K562 (cell line): ENCODE measurements at regions not wholly inside any gene's neighbourhood (a gene's known extent, or its start where the extent isn't known, plus 50 kb on each side); places are given as distances from the start of the nearest gene placed in this dataset.

Source experiments
- ATAC-seq: fragments of 200-7000 bp; cut with Tn5 transposase; 3 replicates; pipeline ENCODE4 v1.9.1; 2020; ENCODE audit warnings: moderate library complexity
- BruUV-seq: library from RNA; stranded (reverse); fragments of 400-500 nt; replicated peaks from 2 replicates; lab custom pipeline; 2021; lab: Mats Ljungman, UMichigan
- CTCF ChIA-PET: fragments of 300-600 bp; formaldehyde crosslinking; extraction: SDS; loops from one replicate; lab custom pipeline; 2021; ENCODE audit warnings: low intra/inter-chr PET ratio; lab: Yijun Ruan, JAX
- POLR2A ChIA-PET: fragments of 300-600, 350-650 bp; sonication (Branson Sonifier 250); formaldehyde crosslinking; extraction: SDS; loops from one replicate; lab custom pipeline; 2021; ENCODE audit warnings: antibody characterized with exemption, inconsistent platforms; lab: Yijun Ruan, JAX
- DNase-seq, 4 experiments: peaks; one replicate each; pipeline versions ENCODE4 v3.0.0 to v3.0.0-alpha.2; 2011 to 2018; ENCODE audit warnings: low spot score in 3 of 4, mixed read lengths in 3 of 4; ENCODE audit errors: extremely low read depth in 1 of 4
- FAIRE-seq: peaks from 2 replicates; lab custom pipeline; 2011; peaks lifted over from hg19 to GRCh38; lab: Jason Lieb, UNC
- H2AFZ ChIP-seq: 2 replicates; pipeline ENCODE4 v1.6.0; 2011; ENCODE audit warnings: low read depth, low read length, control low read depth, inconsistent platforms
- H3K27ac ChIP-seq: fragments of 200-600 bp; 3 replicates; pipeline ENCODE4 v1.8.0; 2011; ENCODE audit warnings: low read depth, mild to moderate bottlenecking, control low read depth, inconsistent platforms, low read length, moderate library complexity, mixed read lengths; ENCODE audit errors: extremely low read depth
- H3K27me3 ChIP-seq, 2 experiments: fragments of 300-600 bp in 1 of 2; 2 replicates in 1 of 2; 3 replicates in 1 of 2; pipeline versions ENCODE4 v1.6.0 to v1.8.0; 2011; ENCODE audit warnings: inconsistent platforms in 2 of 2, low read length in 2 of 2, mild to moderate bottlenecking in 1 of 2, mixed read lengths in 1 of 2, moderate library complexity in 1 of 2; ENCODE audit not compliant: control insufficient read depth in 2 of 2, insufficient read depth in 2 of 2
- H3K36me3 ChIP-seq: fragments of 300-600 bp; 3 replicates; pipeline ENCODE4 v1.8.0; 2011; ENCODE audit warnings: mild to moderate bottlenecking, low read length, inconsistent platforms; ENCODE audit not compliant: control insufficient read depth, insufficient read depth
- H3K4me1 ChIP-seq, 2 experiments: fragments of 200-600 bp in 1 of 2; replicated peaks in 1 of 2; 2 replicates in 1 of 2; 3 replicates in 1 of 2; pipeline versions ENCODE4 v1.5.1 to v1.8.0; 2011; ENCODE audit warnings: inconsistent platforms in 2 of 2, low read length in 2 of 2, mild to moderate bottlenecking in 1 of 2, mixed read lengths in 1 of 2, moderate library complexity in 1 of 2; ENCODE audit not compliant: control insufficient read depth in 2 of 2, insufficient read depth in 2 of 2
- H3K4me2 ChIP-seq: 2 replicates; pipeline ENCODE4 v1.6.1; 2011; ENCODE audit warnings: low read length, control low read depth, inconsistent platforms, mixed read lengths; ENCODE audit not compliant: insufficient read depth
- H3K4me3 ChIP-seq: fragments of 200-600 bp; sonication (generic), shearing (Covaris generic); 2 replicates; pipeline ENCODE4 v1.5.1; 2016; ENCODE audit warnings: control low read depth, inconsistent platforms
- H3K79me2 ChIP-seq: fragments of 200-600 bp; 3 replicates; pipeline ENCODE4 v1.8.0; 2011; ENCODE audit warnings: low read length, inconsistent platforms; ENCODE audit not compliant: control insufficient read depth, insufficient read depth
- H3K9ac ChIP-seq, 2 experiments: 2 replicates each; pipeline versions ENCODE4 v1.6.0 to v1.6.1; 2011; ENCODE audit warnings: low read depth in 2 of 2, low read length in 2 of 2, control low read depth in 1 of 2, inconsistent platforms in 1 of 2, mild to moderate bottlenecking in 1 of 2, mixed read lengths in 1 of 2; ENCODE audit not compliant: insufficient read depth in 1 of 2
- H3K9me1 ChIP-seq: one replicate; pipeline ENCODE4 v1.6.0; 2011; ENCODE audit warnings: inconsistent platforms, mild to moderate bottlenecking, low read length, moderate library complexity; ENCODE audit not compliant: control insufficient read depth, insufficient read depth
- H3K9me3 ChIP-seq: replicated peaks from 2 replicates; pipeline ENCODE4 v1.5.1; 2011; ENCODE audit warnings: low read depth, low read length, inconsistent platforms; ENCODE audit not compliant: control insufficient read depth, insufficient read depth
- H4K20me1 ChIP-seq: replicated peaks from 2 replicates; pipeline ENCODE4 v1.6.1; 2011; ENCODE audit warnings: low read length, inconsistent platforms, mixed read lengths; ENCODE audit not compliant: control insufficient read depth, insufficient read depth
- ARID1B ChIP-seq: fragments of 450-650 bp; IDR thresholded peaks from 2 replicates; pipeline ENCODE4 v1.6.1; 2016; ENCODE audit warnings: antibody characterized with exemption, mild to moderate bottlenecking, inconsistent platforms
- FOXM1 ChIP-seq, 2 experiments: fragments of 450-650 bp in 1 of 2; sonication (generic) in 1 of 2; formaldehyde crosslinking in 1 of 2; IDR thresholded peaks; 2 replicates each; pipeline versions ENCODE4 v1.6.1 to v1.9.0; 2017 to 2022; ENCODE audit warnings: low read depth in 2 of 2, mild to moderate bottlenecking in 2 of 2, missing genetic modification reagents in 1 of 2, moderate library complexity in 1 of 2
- HOMEZ ChIP-seq: fragments of 250-450 bp; sonication (Bioruptor Pico); IDR thresholded peaks from 2 replicates; pipeline ENCODE4 v1.4.0; 2020; ENCODE audit warnings: mild to moderate bottlenecking, moderate library complexity
- PKNOX1 ChIP-seq: fragments of 450-650 bp; IDR thresholded peaks from 2 replicates; pipeline ENCODE4 v1.6.1; 2016
- TAF1 ChIP-seq: IDR thresholded peaks from 2 replicates; pipeline ENCODE4 v1.6.1; 2011; ENCODE audit warnings: mild to moderate bottlenecking, low read length, moderate library complexity; ENCODE audit not compliant: insufficient read depth, control insufficient read depth, severe bottlenecking; ENCODE audit errors: extremely low read depth
- ZBTB12 ChIP-seq: fragments of 250-450 bp; sonication (Bioruptor Pico); IDR thresholded peaks from 2 replicates; pipeline ENCODE4 v1.4.0; 2020
- WGBS: fragments of 100-300 bp; shearing (Covaris generic); methylation state at CpG from one replicate; pipeline ENCODE4 v1.1.6; 2016; ENCODE audit warnings: low coverage, mixed read lengths; ENCODE audit not compliant: insufficient coverage; ENCODE audit errors: missing lambda C conversion rate; 5-methylcytosine and 5-hydroxymethylcytosine counted together
- in situ Hi-C: fragments of 300-500 bp; cut with MboI; formaldehyde crosslinking; loops from 4 replicates; pipeline ENCODE4 v1.15.0; 2018; ENCODE audit warnings: inconsistent platforms, mixed read lengths
- intact Hi-C: fragments of 100-400 bp; cut with micrococcal nuclease; formaldehyde crosslinking; loops from 2 replicates; pipeline ENCODE4 v1.14.2; 2022
- TF ChIP-seq, protein P1 (sequence below), 2 experiments: fragments of 450-650 bp in 1 of 2; IDR thresholded peaks; 2 replicates each; pipeline ENCODE4 v1.6.1; 2011 to 2017; ENCODE audit warnings: low read depth in 2 of 2, antibody characterized with exemption in 1 of 2, borderline replicate concordance in 1 of 2, low read length in 1 of 2, mild to moderate bottlenecking in 1 of 2, mixed read lengths in 1 of 2; ENCODE audit not compliant: control insufficient read depth in 1 of 2

- TF ChIP-seq ZBTB12 (CRISPR knock-in tag) (no peak), ARID1B (no peak), PKNOX1 (no peak), FOXM1 (IDR thresholded peaks at IDR 0.05; ENCODE audit: low read depth) (no peak), FOXM1 (CRISPR knock-in tag; IDR thresholded peaks at IDR 0.05; ENCODE audit: low read depth) (no peak), HOMEZ (no peak)
These were observed 673.6 kb upstream of the CDH8 start (continued) for GRCh38 chr16:62709794-62710193.

DNA sequence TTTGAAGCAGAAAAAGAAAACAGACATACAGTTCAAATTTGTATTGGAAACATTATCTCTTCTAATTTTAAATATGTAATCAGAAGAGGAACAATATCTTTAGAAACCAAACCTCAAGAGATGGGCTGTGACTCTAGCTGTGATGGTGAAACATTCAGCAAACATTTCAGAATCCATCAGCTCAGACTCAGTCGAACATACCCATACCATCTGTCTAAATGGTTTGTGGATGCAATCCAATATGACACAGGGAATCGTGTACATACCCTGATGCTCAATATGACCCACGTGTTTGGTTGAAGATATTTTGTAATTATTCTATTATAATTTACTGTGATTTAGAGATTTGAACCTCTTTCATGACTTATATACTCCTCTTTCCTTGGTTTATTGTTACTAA is 665.2 kb upstream of the CDH8 start:
- Histone ChIP-seq H3K4me1 (no peaks in the 10 kb centered on the region), H3K79me2 (no peaks in the 10 kb centered on the region), H4K20me1 (no peaks in the 10 kb centered on the region), H3K9ac (no peak overlapping the region), H3K27me3 (no peaks in the 10 kb centered on the region), H3K4me2 (no peak overlapping the region), H3K36me3 (no peaks in the 10 kb centered on the region), H3K27ac (no peak overlapping the region), H2AFZ (no peak overlapping the region), H3K9me1 (no peaks in the 10 kb centered on the region), H3K4me3 (no peak overlapping the region), H3K9me3 (no peaks in the 10 kb centered on the region; the same call in 1 of the 2 replicates)
- intact Hi-C loops (no loop called here), in situ Hi-C loops (no loop called here)
- TF ChIP-seq, protein P1, sequence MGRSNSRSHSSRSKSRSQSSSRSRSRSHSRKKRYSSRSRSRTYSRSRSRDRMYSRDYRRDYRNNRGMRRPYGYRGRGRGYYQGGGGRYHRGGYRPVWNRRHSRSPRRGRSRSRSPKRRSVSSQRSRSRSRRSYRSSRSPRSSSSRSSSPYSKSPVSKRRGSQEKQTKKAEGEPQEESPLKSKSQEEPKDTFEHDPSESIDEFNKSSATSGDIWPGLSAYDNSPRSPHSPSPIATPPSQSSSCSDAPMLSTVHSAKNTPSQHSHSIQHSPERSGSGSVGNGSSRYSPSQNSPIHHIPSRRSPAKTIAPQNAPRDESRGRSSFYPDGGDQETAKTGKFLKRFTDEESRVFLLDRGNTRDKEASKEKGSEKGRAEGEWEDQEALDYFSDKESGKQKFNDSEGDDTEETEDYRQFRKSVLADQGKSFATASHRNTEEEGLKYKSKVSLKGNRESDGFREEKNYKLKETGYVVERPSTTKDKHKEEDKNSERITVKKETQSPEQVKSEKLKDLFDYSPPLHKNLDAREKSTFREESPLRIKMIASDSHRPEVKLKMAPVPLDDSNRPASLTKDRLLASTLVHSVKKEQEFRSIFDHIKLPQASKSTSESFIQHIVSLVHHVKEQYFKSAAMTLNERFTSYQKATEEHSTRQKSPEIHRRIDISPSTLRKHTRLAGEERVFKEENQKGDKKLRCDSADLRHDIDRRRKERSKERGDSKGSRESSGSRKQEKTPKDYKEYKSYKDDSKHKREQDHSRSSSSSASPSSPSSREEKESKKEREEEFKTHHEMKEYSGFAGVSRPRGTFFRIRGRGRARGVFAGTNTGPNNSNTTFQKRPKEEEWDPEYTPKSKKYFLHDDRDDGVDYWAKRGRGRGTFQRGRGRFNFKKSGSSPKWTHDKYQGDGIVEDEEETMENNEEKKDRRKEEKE (IDR thresholded peaks at IDR 0.05; ENCODE audit: borderline replicate concordance in 1 of 2, control insufficient read depth in 1 of 2, low read depth in 2 of 2, low read length in 1 of 2): no peak
- TF ChIP-seq TAF1: no peak
- 0% methylated on average over 3 of the region's 3 CpGs for WGBS
- ChIA-PET CTCF (no interaction called here), POLR2A (no interaction called here)
- FAIRE-seq: no peak
- DNase-seq: no peak
- BruUV-seq: no TSS peak
- ATAC-seq: no peak
